Panc1 (cell line): ENCODE measurements at regions not wholly inside any gene's neighbourhood (a gene's known extent, or its start where the extent isn't known, plus 50 kb on each side); places are given as distances from the start of the nearest gene placed in this dataset.

ENCODE experiments used
- ATAC-seq: fragments of 200-7000 bp; cut with Tn5 transposase; 2 replicates; pipeline ENCODE4 v1.9.1; 2020; ENCODE audit warnings: mild to moderate bottlenecking, moderate library complexity
- BruUV-seq: library from RNA; stranded (reverse); fragments of 400-500 nt; replicated peaks from 2 replicates; lab custom pipeline; 2021; lab: Mats Ljungman, UMichigan
- CTCF ChIA-PET: fragments of 300-600 bp; sonication (Branson Sonifier 250); formaldehyde crosslinking; loops from one replicate; lab custom pipeline; 2022; ENCODE audit warnings: antibody characterized with exemption; lab: Charles Lee
- POLR2A ChIA-PET: fragments of 300-600 bp; sonication (Branson Sonifier 250); formaldehyde crosslinking; loops from one replicate; lab custom pipeline; 2022; ENCODE audit warnings: antibody characterized with exemption; lab: Charles Lee
- DNase-seq: peaks from one replicate; pipeline ENCODE4 v3.0.0-alpha.2; 2010; ENCODE audit warnings: low read depth, low spot score
- H3K27ac ChIP-seq: 2 replicates; pipeline ENCODE4 v1.5.1; 2011; ENCODE audit warnings: mild to moderate bottlenecking, low read length, inconsistent platforms
- H3K27me3 ChIP-seq: fragments of 200-500 bp; sonication (Bioruptor generic); 2 replicates; pipeline ENCODE4 v1.6.0; 2014; ENCODE audit warnings: low read length, inconsistent platforms; ENCODE audit not compliant: control insufficient read depth, insufficient read depth
- H3K36me3 ChIP-seq: fragments of 200-500 bp; sonication (Bioruptor generic); 2 replicates; pipeline ENCODE4 v1.5.1; 2014; ENCODE audit warnings: inconsistent platforms, mild to moderate bottlenecking, low read length, moderate library complexity; ENCODE audit not compliant: control insufficient read depth, insufficient read depth
- H3K4me1 ChIP-seq: 2 replicates; pipeline ENCODE4 v1.5.1; 2011; ENCODE audit warnings: inconsistent platforms, mild to moderate bottlenecking, low read length, moderate library complexity; ENCODE audit not compliant: control insufficient read depth, insufficient read depth
- H3K4me3 ChIP-seq, 2 experiments: 2 replicates each; pipeline ENCODE4 v1.5.1; 2011 to 2012; ENCODE audit warnings: low read depth in 2 of 2, low read length in 2 of 2, mild to moderate bottlenecking in 2 of 2, inconsistent platforms in 1 of 2, moderate library complexity in 1 of 2
- H3K9me3 ChIP-seq: fragments of 200-500 bp; sonication (Bioruptor generic); 2 replicates; pipeline ENCODE4 v1.5.1; 2014; ENCODE audit warnings: low read depth, mild to moderate bottlenecking, inconsistent platforms, low read length, moderate library complexity; ENCODE audit not compliant: control insufficient read depth, insufficient read depth
- POLR2AphosphoS5 ChIP-seq: IDR thresholded peaks from 2 replicates; pipeline ENCODE4 v1.6.1; 2012; ENCODE audit warnings: mild to moderate bottlenecking, low read depth, low read length, moderate library complexity
- SIN3A ChIP-seq: IDR thresholded peaks from 2 replicates; pipeline ENCODE4 v1.6.1; 2012; ENCODE audit warnings: low read depth, mild to moderate bottlenecking, low read length, moderate library complexity, borderline replicate concordance; ENCODE audit not compliant: insufficient read depth
- TCF7L2 ChIP-seq: IDR thresholded peaks from 2 replicates; pipeline ENCODE4 v1.6.1; 2011; ENCODE audit warnings: mild to moderate bottlenecking, low read depth, low read length, inconsistent platforms
- in situ Hi-C: cut with HindIII; loops from 2 replicates; pipeline ENCODE4 v1.10.0; 2016; ENCODE audit warnings: low sequenced_read_pairs, low pct_unique_long_range_greater_than_20kb
- intact Hi-C: fragments of 100-400 bp; cut with micrococcal nuclease; formaldehyde crosslinking; loops from one replicate; pipeline ENCODE4 v1.10.0; 2022; ENCODE audit not compliant: unreplicated experiment
- TF ChIP-seq, protein P1 (sequence below): fragments of 450-650 bp; IDR thresholded peaks from 2 replicates; pipeline ENCODE4 v1.5.1; 2017; ENCODE audit warnings: mild to moderate bottlenecking
- TF ChIP-seq, protein P2 (sequence below), 2 experiments: IDR thresholded peaks; 2 replicates each; pipeline ENCODE4 v1.6.1; 2011 to 2012; ENCODE audit warnings: low read depth in 2 of 2, control low read depth in 1 of 2, low read length in 1 of 2, mild to moderate bottlenecking in 1 of 2, moderate library complexity in 1 of 2; ENCODE audit not compliant: insufficient read depth in 1 of 2

DNA sequence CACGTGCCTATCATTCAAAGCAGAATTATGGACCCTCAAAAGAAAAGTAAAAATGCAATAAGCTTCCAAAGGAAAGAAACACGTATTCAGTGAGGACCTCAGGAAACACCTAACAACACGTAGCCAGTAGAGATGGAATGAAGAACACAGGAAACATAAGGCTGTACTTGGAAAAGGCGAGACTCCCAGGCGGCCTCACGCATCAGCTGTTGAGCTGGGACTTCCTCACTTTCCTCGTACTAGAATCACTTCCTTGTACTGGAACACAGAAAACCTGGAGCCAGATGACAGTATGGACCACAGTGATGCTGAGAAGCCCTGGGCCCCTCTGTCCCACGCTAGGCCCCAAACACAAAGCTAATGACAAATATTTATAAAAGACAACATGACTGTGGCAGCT, 94.4 kb upstream of the BACE2 start:
- CTCF ChIA-PET, result no interaction called here

DNA sequence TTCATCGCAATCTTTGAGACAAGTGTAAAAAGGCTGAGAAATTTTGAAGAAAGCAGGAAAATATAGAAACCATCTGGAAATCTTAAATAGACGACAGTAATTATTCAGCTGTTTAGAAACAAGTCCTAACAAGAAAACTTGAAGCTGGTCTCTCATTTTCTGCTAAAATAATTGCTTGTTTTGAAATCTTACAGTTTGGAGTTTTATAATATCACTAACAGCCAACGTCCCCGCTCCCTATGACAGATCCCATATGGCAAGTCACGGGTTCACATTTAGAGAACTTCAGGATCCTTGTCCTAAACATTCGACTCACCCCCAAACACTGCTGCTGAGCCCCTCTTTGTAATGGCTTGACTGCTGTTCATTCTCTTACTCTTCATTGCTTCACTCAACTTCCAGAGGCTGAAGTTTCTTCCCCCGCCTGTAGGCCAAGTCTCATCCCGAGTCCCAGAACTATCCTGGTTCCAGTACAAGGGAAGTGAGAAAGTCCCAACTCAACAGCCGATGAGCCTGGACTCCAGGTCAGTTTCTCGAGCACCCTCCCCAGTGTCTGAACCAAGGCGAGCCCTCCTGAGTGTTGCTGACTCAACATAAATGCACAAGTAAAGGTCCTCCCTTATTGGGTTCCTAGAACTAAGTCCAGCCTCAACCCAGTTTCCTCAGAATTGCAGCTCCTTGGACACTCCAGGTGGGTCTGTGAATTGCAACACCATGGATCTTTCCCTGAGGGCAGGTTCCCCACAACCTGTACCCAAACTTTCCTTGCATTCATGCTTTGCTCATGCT, 93.4 kb upstream of the BACE2 start:
- no peak for DNase-seq
- no peak for ATAC-seq
- in situ Hi-C loops (no loop called here), intact Hi-C loops (no loop called here)
- no TSS peak for BruUV-seq
- H3K4me1 ChIP-seq, result no peaks in the 10 kb centered on the region
- no peak overlapping the region for H3K27ac ChIP-seq
- CTCF ChIA-PET, result no interaction called here
- no peaks in the 10 kb centered on the region for H3K9me3 ChIP-seq
- no peaks in the 10 kb centered on the region for H3K36me3 ChIP-seq
- TF ChIP-seq SIN3A (no peak), TCF7L2 (no peak)
- TF ChIP-seq, protein P1, sequence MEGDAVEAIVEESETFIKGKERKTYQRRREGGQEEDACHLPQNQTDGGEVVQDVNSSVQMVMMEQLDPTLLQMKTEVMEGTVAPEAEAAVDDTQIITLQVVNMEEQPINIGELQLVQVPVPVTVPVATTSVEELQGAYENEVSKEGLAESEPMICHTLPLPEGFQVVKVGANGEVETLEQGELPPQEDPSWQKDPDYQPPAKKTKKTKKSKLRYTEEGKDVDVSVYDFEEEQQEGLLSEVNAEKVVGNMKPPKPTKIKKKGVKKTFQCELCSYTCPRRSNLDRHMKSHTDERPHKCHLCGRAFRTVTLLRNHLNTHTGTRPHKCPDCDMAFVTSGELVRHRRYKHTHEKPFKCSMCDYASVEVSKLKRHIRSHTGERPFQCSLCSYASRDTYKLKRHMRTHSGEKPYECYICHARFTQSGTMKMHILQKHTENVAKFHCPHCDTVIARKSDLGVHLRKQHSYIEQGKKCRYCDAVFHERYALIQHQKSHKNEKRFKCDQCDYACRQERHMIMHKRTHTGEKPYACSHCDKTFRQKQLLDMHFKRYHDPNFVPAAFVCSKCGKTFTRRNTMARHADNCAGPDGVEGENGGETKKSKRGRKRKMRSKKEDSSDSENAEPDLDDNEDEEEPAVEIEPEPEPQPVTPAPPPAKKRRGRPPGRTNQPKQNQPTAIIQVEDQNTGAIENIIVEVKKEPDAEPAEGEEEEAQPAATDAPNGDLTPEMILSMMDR, result no peak
- TF ChIP-seq, protein P2, sequence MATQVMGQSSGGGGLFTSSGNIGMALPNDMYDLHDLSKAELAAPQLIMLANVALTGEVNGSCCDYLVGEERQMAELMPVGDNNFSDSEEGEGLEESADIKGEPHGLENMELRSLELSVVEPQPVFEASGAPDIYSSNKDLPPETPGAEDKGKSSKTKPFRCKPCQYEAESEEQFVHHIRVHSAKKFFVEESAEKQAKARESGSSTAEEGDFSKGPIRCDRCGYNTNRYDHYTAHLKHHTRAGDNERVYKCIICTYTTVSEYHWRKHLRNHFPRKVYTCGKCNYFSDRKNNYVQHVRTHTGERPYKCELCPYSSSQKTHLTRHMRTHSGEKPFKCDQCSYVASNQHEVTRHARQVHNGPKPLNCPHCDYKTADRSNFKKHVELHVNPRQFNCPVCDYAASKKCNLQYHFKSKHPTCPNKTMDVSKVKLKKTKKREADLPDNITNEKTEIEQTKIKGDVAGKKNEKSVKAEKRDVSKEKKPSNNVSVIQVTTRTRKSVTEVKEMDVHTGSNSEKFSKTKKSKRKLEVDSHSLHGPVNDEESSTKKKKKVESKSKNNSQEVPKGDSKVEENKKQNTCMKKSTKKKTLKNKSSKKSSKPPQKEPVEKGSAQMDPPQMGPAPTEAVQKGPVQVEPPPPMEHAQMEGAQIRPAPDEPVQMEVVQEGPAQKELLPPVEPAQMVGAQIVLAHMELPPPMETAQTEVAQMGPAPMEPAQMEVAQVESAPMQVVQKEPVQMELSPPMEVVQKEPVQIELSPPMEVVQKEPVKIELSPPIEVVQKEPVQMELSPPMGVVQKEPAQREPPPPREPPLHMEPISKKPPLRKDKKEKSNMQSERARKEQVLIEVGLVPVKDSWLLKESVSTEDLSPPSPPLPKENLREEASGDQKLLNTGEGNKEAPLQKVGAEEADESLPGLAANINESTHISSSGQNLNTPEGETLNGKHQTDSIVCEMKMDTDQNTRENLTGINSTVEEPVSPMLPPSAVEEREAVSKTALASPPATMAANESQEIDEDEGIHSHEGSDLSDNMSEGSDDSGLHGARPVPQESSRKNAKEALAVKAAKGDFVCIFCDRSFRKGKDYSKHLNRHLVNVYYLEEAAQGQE (IDR thresholded peaks at IDR 0.05; ENCODE audit: insufficient read depth in 1 of 2, low read depth in 2 of 2, low read length in 1 of 2), result no peak
- H3K27me3 ChIP-seq, result peaks cover 2% of the 10 kb centered on the region; the same call in 1 of the 2 replicates
- H3K4me3 ChIP-seq, result no peak overlapping the region
- POLR2A ChIA-PET, result no interaction called here

More for the DNA sequence above, 94.4 kb upstream of the BACE2 start:
- no peak overlapping the region for H3K4me3 ChIP-seq
- no peaks in the 10 kb centered on the region for H3K36me3 ChIP-seq
- no peak overlapping the region for H3K27ac ChIP-seq
- no peaks in the 10 kb centered on the region for H3K9me3 ChIP-seq
- TF ChIP-seq, protein P2 (IDR thresholded peaks at IDR 0.05; ENCODE audit: insufficient read depth in 1 of 2, low read depth in 2 of 2, low read length in 1 of 2), result no peak
- no peak for TF ChIP-seq POLR2AphosphoS5
- no peak for TF ChIP-seq TCF7L2
- TF ChIP-seq SIN3A, result no peak
- TF ChIP-seq, protein P1, result no peak
- in situ Hi-C loops, result no loop called here
- intact Hi-C loops, result no loop called here
- DNase-seq (no peak), ATAC-seq (no peak)
- POLR2A ChIA-PET, result no interaction called here
- no peaks in the 10 kb centered on the region for H3K4me1 ChIP-seq
- BruUV-seq, result no TSS peak
- H3K27me3 ChIP-seq, result no peaks in the 10 kb centered on the region; the same call in 1 of the 2 replicates
